Muscle of back (tissue), 3 donors: ENCODE measurements at regions not wholly inside any gene's neighbourhood (a gene's known extent, or its start where the extent isn't known, plus 50 kb on each side); places are given as distances from the start of the nearest gene placed in this dataset.

Source experiments
- DNase-seq, 3 donors: peaks; one replicate each; pipeline versions ENCODE4 v3.0.0 to v3.0.0-alpha.2; 2013

- DNase-seq, result no peak
Measured at GRCh38 chr4:35164063-35164462, 1080.3 kb downstream of the ARAP2 start.

GRCh38 chr4:35166466-35166865 is 1077.8 kb downstream of the ARAP2 start:
- no peak for DNase-seq

DNA sequence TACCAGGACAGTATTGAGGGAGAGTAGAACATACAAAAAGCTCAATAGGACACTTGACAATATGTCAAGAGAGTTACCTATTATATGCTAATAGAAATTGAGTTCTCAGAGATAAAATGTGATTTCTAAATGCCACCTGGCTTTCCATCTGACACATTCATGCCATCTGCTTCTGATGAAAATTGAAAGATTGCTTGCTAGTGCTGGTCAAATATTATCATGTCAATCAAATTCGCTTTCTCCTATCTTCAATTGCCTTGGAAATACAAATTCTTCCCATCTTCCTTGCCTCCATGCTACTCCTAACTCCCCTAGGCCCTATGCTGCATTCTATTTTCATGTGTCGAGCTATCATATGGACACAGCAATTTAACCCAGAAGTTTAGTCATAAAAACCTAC is 1076.9 kb downstream of the ARAP2 start:
- no peak for DNase-seq

- no peak for DNase-seq
Measured at GRCh38 chr4:35175487-35175886, 1068.8 kb downstream of the ARAP2 start.

- no peak for DNase-seq
Measured at GRCh38 chr4:35175894-35176293, 1068.4 kb downstream of the ARAP2 start.

DNA sequence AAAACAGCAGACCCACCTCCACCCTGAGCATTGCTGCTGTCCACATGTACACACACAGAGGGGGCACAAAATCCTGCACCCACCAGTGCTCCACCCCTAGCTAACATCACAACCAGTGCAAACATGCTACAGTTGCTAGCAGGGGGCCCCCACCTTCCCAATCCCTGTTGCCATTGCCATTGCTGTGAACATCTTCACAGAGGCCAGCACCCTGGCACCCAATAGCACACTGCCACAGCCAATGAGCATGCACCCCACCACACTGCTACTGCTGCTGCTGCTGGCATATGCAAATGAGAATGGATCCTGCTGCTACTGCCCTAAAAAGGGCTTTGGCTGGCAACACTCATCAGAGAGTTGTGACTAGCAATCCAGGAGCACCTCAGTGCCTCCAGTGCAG is 1061.9 kb downstream of the ARAP2 start:
- no peak for DNase-seq

DNA sequence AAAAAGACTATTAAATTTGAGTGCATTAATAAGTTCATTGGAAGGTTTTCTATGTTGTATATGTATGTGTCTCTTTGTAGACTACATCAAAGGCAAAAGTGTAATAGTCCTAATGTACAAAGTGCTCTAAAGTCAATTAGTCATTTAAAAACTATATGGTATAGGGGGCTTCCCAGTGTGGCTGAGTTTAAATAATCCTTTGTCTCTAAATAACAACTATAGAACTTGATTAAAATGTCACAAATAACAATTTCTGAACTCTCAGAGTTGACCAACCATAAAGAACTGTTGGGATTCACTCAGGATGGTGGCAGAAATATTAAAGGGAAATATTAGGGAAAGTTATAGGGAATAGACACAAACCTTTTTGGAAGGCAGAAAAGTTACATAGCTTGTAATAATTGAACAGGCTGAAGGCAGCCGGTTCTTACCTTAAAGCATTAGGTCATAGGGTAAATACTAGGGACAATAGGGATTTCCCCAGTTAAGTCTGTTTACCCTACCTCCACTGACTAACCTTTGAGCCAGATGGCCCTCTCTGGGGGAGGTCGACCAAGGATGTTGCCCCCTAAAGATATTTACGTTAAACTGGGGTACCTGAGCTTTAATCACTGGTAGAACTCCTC is 1054.2 kb downstream of the ARAP2 start:
- DNase-seq, result no peak

DNA sequence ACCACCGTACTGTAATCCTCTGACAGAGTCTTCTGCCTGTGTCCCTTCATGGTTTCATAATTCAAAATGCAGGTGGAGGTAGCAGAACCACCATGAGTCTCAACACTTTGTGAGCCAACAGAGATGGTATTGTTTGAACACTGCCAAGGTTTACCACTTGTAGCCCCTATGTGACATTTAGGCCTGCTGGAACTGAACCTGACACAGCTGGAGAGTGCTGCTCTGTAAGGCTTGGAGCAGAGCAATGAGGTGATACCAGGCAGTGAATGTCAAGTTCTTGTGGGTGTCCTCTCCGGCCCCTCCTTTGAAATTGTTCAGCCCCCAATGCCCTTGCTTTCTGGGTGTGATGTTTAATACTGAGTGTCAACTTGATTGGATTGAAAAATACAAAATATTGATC is 1042.9 kb downstream of the ARAP2 start:
- DNase-seq, result no peak

- no peak for DNase-seq
Measured at GRCh38 chr4:35216636-35217035, 1027.7 kb downstream of the ARAP2 start.

- no peak for DNase-seq
Measured at GRCh38 chr4:35217331-35217730, 1027.0 kb downstream of the ARAP2 start.

- peak in 1 of 3 donors; percentile 9 for DNase-seq
Measured at GRCh38 chr4:35228313-35228712, 1016.0 kb downstream of the ARAP2 start.

DNA sequence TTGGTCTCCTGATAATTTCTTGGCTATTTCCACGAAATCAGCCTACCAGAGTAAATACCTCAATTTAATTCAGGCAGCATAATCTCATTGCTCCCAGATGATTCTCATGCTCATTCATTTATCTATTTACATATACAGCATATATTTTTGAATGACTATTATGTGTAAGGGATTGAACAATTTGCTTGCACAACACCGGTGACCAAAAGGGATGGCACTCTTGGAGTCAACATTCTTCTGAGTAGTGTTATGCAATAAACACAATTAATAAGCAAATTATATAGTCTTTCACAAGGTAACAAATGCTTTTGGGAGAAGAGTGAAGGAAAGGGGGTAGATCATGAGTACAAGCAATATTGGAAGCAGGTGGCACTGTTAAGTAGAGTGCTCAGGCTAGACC is 1015.3 kb downstream of the ARAP2 start:
- no peak for DNase-seq

DNA sequence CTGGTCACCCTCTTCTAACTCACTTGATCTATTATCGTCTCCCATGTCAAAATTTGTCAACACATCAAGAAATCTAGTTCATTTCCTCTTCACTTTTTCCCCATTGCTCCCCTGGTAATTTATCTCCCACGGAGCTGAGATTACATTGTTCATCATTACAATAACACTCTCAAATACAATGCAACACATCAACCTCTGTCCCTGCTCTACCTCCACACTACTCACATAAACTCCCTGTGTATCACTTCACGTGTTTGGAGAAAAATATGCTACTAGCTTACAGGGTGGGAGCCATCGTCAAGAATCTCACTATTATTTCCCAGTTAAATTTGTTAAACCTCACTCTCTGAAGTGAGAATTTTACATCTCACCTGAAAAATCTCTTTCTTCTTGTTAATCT is 1006.4 kb downstream of the ARAP2 start:
- no peak for DNase-seq

- peak in 1 of 3 donors; percentile 13 for DNase-seq
Measured at GRCh38 chr4:35238793-35239192, 1005.5 kb downstream of the ARAP2 start.

GRCh38 chr4:35246493-35246892 is 997.8 kb downstream of the ARAP2 start:
- DNase-seq, result no peak

DNA sequence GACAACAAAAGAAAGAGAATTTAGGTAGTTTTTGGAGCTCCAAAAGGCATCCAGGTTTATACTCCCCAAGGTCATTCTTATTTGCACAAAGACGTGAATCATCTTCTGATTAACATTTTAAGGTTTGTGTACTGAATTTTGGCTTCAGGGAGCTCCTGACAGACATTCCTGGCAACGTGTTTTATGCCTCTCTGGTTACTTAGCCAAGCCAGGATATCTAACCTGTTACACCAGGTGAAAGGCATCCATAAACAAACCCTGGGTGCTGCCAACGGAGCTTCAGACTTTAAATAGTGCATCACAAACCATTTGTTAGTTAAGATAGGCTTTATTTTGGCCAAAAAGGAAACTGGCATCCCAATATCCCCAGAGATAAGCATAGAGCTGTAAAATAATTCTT is 997.3 kb downstream of the ARAP2 start:
- DNase-seq, result peak in 1 of 3 donors; percentile 7

GRCh38 chr4:35250331-35250730 is 994.0 kb downstream of the ARAP2 start:
- DNase-seq, result no peak

DNA sequence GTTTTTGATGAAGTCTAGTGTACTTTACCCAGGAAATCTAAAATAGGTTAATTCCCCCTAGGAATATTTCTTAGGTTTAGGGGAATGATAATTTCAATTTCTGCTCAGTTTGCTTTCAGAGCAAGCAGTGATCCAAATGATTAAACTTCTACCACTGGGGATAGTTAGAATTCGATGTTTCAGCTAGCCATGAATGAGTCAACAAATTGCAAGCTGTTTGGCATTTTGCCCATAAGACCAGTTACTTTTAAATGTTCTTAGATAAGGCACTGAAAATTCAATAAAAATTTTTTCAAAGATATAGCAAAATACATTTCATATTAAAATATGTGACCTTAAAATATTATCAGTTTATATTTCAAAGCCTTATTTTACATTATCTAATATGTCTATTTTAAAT is 993.6 kb downstream of the ARAP2 start:
- peak in 1 of 3 donors; percentile 3 for DNase-seq

GRCh38 chr4:35252071-35252470 is 992.2 kb downstream of the ARAP2 start:
- DNase-seq, result no peak

DNA sequence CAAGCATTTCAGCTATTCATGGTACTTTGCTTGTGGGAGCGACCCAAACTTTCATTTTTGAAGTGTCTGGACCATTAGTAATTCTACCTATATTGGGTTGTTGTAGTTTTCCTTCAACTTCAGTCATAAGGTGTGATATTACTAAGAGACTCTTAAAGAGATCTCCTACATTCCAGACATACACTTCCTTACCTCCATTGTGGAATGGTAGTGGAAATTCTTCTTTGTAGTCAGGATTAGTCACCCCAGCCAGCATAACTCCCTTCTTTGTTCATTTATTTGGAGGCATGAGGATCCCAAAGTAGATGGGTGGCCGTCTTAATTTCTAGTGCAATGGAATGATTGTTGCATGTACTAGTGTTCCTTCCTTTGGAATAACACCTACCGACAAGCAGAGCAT is 991.4 kb downstream of the ARAP2 start:
- DNase-seq, result no peak

DNA sequence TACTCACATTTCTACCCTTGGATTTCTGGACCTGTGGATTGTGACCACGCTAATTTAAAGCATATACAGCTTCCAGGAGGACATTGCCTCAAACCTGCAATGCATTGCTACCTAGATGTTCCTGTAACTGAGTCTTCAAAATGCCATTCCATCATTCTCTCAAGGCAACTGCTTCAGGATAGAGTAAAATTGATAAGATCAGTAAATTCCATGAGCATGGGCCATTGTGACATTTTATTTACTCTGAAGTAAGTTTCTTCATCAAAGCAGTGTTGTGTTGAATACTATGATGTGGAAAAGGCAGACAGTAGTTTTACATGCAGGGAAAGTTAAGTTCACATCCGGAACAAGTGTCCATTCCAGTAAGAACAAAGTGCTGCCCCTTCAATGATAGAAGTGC is 991.0 kb downstream of the ARAP2 start:
- no peak for DNase-seq

GRCh38 chr4:35286434-35286833 is 957.9 kb downstream of the ARAP2 start:
- no peak for DNase-seq

DNA sequence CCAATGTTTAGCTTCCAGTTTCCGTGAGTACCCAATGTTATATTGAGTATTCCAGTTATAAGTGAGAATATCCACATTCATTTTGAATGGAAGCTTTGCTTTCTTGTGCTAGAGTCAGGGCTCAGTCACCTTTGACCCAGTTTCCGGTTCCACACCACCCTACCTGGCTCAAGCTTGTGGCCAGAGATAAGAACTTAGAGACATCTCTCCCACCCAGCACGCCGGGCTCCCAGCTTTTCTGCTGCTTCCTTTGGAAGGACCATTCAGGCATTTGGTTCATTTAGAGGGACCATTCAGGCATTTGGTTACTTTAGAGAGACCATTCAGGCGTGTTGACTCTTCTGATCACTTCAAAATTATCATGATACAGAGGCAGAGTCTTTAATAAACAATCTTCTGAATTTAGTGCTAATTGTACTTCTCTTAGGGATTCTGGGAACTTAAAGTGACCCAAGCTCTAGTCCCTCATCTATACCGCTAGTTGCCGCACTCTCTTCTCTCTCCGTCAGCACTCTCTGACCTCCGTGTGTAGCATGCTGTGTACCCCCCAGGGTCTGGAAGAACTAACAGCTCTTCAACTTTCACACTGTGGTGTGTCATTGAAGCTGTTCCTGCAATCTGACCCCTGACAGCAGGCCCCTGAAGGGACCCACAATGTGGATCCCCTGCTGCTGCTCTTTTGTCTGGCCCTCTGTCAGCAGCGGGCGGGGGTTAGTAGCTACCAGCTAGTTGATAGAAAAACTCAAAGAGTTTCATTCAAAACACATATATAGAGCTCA is 943.1 kb downstream of the ARAP2 start:
- DNase-seq, result no peak

GRCh38 chr4:35315419-35315818 is 928.9 kb downstream of the ARAP2 start:
- no peak for DNase-seq
